NCI-H128 (cell line): ENCODE measurements at regions not wholly inside any gene's neighbourhood (a gene's known extent, or its start where the extent isn't known, plus 50 kb on each side); places are given as distances from the start of the nearest gene placed in this dataset.
"Not testable (repeated sequence)": the region's sequence is repeated elsewhere in the genome, so short reads cannot be mapped to it uniquely, and the experiment has no call there.

ENCODE experiments used
- DNase-seq: peaks from one replicate; lab custom pipeline; 2025; ENCODE audit not compliant: unreplicated experiment; lab: John Stamatoyannopoulos, UW

DNA sequence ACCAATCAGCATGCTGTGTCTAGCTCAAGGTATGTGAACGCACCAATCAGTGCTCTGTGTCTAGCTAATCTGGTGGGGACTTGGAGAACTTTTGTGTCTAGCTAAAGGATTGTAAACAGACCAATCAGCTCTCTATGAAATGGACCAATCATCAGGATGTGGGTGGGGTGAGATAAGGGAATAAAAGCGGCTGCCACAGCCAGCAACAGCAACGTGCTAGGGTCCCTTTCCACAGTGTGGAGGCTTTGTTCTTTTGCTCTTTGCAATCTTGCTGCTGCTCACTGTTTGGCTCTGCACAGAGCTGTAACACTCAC is 1353.9 kb upstream of the CDH18 start:
- not testable (repeated sequence) for DNase-seq

DNA sequence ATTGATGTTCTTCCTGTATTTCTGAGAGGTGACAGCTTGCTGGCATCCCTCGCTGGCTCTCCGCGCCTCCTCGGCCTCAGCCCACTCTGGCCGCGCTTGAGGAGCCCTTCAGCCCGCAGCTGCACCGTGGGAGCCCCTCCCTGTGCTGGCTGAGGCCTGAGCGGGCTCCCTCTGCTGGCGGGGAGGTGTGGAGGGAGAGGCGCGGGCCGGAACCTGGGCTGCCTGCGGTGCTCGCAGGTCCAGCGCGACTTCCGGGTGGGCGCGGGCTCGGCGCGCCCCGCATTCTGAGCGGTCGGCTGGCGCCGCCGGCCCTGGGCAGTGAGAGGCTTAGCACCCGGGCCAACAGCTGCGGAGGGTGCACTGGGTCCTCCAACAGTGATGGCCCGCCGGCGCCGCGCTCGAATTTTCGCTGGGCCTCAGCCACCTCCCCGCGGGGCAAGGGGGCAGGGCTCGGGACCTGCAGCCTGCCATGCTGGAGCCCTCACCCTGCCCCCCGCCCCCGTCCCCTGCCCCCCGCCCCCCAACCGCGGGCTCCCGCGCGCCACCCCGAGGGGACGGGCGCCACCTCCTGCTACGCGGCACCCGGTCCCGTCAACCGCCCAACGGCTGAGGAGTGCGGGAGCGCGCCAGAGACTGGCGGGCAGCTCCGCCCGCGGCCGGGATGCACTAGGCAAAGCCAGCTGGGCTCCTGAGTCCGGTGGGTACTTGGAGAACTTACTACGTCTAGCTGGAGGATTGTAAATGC is 1353.4 kb upstream of the CDH18 start:
- not testable (repeated sequence) for DNase-seq

DNA sequence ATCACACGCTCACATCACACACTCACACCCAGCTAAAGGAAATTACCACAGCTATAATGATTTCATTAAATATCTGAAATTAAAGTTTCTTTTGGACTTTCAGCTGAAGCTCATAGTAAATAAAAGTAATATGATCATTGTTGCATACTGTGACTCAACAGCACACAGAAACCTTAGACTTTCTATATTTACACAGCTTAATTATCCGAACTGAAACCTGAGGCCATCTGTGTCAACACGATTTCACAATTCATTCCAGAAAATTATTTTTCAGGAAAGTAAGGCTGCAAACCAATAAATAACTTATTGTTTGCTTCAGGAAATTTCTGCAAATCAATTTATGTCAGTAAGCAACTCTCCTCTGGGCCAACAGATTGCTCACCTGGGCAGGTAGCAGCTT is 1352.2 kb upstream of the CDH18 start:
- not testable (repeated sequence) for DNase-seq

DNA sequence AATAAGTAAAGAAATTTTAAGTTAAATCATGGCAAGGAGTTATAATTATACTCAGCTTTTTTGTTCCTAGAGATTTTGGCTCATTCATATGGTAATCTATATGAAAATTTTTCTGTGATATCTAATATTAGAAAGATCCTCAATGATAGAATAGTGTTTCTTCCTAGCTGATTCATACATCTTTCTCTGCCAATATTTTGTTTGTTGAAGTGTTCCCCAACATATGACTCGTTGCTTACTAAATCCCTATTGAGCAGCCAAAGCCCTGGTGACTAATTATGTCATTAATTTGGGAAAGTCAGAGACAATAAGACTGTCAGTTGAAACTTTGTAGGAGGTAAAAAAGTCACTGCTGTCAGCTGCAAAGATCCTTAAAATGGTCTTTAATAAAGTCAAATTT is 1348.5 kb upstream of the CDH18 start:
- DNase-seq: not testable (repeated sequence)

DNA sequence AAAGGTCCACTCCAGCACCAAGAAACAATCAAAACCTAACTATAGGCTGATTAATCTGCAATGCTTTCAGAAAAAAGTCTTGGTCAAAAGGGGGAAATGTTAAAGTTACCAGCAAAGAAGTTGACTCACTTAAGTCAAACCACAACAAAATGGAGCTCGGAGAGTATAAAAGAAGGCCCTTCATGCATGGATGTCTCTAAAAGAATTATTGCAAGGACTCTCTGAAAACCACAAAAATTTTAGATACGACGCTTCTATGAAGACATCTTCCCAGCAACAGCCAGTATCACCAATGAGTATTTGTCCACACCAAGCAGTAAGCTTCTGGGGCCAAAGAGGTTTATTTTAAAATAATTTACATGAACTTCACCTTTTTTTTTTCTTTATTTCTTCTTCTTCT is 1327.4 kb upstream of the CDH18 start:
- DNase-seq: not testable (repeated sequence)

DNA sequence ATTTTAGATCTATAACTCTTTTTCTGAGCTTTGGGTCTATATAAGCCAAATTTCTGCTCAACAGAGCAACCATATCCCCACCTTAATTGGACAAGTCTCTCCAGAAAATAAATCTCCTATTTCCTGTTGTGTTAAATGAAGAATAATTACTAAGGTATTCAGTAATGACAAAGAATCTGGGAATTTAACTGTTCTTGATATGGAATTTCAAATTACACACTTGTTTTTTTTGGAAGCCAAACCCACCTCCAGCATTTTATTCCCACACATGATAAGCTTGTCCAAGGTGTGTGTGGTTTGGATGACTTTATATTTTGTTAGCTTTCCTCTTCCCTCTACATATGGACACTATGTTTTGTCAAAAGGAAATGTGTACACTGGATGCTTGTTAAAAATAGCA is 1313.2 kb upstream of the CDH18 start:
- not testable (repeated sequence) for DNase-seq

DNA sequence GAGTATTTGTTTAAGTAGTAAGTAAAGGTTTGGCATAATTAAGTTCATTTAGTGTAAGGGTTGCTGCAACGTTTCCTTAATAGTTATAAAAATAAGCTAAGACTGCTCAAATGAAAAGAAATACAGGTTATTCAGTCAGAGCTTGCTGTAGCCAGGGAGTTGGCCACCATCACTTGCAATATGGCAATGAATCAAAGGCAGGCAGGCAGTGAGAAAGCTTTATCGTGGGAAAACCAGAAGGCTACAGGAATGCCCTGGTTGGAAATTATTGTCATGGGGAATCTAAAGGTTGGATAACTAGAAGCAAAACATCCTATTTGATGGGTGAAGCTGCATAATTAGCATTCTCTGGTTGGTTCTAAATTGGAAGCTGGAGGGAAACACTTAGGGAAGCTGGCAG is 1286.4 kb upstream of the CDH18 start:
- not testable (repeated sequence) for DNase-seq

DNA sequence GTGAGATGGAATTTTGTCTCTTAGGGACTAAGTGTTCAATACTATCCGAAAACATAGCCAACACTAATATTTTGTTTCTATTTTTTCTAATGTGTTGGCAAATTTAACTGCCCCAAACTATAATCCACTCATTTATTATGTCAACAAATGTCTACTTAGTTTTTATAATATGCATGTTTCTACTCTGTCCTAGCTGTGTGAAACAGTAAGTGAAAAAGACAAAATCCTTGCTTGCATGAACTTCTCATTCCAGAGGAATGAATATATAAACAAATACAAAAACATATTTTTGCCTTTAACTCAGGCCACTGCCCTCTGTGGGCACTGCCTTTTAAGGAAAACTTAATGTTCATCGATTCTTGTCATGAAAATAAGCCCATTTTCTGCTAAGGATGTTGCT is 1275.4 kb upstream of the CDH18 start:
- DNase-seq: no peak

DNA sequence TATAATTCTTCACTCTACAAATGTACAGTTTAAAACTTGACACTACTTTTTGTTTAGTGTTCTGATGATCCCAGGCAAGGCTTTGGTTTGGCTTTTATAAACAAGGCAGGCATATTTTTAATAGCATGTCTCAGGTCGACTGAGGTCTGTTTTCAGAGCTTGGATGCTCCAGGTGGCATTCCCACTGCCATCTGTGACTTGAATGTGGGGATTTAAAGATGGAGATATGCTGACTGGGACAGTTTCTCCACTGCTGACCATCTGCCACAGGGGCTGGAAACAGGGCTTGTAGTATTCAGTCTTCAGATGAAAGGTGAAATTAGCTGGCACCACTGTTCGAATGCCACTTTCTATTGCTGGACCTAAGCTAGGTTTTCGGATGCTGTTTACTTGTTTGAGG is 1266.2 kb upstream of the CDH18 start:
- no peak for DNase-seq

DNA sequence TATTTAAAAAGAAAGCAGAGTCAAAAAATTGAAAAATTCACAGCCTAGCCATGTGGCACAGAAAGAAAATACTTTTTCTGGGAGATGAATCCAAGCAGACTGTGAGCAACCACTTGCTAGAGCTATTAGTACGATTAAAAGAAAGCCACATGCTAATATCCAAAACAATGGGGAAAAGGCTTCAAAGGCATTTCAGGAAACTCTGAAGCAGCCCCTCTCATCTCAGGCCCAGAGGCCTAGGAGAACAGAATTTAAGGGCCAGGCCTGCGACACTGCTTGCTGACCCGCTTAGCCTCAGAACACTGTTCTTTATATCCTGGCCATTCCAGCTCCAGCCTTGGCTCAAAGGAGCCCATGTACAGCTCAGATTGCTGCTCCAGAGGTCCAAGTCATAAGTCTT is 1257.0 kb upstream of the CDH18 start:
- DNase-seq: no peak

DNA sequence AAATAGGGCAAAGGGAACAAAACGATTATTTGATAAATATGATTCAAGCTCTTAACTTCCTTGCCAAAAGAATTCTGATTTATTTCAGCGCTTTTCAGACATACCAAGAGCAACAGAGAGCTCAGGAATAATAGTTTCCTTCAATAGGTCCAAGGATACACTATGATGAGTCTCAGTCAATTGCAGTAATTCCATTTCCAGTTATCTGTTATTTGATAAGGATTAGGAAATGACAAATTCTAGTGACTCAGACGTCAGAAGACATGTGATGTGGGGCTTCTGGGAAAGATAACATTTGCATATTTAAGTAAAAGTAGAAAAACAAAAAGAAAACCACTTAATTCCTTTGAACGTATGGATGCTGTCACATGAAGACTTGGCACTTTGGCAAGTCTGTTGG is 1250.8 kb upstream of the CDH18 start:
- DNase-seq: no peak

DNA sequence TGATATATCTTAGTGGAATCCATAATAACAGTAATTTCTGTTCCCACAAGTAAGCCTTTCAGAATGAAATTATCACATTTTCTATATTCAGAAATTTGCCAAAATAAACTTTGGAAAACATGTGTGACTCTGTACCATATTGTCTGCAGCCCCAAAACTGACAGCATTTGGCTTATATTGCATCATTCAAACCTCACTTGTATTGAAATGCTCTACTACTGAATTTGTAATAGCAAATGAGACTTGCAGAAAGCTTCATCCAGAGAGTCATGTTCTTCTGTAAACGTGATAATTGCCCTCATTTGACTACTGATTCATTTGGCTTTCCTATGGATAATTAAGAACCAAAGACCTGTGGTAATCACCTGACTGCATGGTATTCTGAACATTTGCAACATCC is 1249.5 kb upstream of the CDH18 start:
- DNase-seq: no peak

DNA sequence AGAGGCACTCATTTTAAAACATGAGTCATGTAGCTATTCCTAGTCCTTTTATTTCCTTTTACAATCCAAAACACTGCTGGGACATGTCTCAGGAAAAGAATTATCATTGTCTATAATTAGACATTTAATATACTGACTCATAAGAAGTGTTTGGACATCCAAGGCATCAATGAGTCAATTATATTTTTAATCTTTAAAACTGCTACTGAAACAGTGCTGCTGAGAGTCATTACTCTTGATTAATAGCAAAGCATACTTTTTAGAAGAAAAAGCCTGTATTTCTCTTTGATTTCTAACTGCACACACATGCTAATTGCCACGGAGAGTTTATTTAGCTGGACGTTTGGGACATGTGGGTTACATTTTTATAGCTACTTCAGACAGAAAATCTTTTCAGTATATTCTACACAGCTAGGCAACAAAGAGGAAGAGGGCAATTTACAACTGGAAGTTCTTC is 1249.0 kb upstream of the CDH18 start:
- DNase-seq: no peak

DNA sequence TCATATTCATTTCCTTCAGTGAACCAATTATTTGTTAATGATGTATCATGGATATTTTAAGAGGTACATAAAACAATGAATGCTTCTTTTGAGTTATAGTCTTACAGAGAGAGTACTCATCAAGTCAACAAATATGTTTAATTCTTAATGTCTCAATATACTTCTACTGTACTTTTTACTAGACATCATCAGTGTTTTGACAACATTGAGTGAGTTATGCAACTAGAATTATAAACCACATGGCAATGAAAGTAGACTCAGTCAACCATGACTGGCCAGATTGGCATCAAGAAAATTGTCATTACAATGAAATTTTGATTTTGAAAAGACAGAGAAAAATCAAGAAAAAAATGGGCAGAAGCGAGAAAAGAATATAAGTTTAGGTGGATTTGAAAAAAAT is 1248.1 kb upstream of the CDH18 start:
- DNase-seq: no peak

DNA sequence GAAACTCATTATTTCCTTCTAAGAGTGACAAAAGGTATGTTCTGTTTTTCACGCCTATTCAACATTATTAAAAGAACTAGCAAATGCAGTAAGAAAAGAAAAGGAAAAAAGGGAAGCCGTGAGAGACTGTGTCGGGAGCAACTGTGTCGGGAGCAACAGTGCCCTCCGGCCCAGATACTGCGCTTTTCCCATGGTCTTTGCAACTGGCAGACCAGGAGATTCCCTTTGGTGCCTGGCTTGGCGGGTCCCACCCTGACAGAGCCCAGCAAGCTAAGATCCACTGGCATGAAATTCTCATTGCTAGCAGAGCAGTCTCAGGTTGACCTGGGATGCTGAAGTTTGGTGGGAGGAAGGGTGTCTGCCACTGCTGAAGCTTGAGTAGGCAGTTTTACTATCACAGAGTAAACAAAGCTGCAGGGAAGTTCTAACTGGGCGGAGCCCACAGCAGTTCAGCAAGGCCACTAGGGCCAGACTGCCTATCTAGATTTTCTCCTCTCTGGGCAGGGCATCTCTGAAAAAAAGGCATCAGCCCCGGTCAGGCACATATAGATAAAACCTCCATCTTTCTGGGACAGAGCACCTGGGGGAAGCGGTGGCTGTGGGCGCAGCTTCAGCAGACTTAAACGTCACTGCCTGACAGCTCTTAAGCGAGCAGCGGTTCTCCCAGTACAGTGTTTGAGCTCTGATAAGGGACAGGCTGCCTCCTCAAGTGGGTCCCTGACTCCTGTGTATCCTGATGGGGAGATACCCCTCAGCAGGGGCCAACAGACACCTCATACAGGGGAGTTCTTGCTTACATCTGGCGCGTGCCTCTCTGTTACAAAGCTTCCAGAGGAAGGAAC is 1237.4 kb upstream of the CDH18 start:
- no peak for DNase-seq

DNA sequence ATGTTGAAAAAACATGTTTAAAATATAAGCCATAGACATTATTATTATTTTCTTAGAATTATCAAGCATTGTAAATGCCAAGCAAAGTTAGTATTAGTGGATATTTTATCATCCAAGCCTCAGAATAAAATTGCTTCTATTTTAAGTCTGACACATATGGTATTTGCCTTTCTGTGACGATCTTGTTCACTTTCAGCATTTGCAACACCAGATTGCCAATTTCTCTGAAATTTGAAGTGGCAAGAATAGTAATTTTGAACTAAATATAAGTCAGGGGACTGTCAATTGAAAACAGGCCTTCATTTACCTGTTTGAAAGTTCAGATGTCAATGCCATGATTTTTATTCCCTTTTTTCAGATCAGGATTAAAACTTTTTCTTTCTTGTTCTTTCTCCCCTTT is 1233.6 kb upstream of the CDH18 start:
- DNase-seq: no peak

DNA sequence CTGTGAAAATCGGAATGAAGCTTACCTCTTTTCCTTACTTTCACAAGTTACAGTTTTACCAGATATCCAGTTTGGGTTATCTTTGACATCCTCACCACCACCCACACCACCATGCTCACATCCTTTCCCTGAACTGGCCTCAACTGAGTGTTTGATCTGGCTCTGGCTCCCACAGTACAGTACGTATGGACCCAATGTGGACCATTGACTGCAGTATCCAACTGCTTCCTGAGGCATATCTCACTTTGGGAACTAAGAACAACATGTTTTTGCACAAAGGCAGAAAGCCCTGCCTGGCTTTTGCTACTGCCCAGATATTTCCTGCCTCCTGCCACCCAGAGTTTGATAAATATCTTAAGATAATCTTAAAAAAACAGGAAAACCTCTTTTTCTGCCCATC is 1232.0 kb upstream of the CDH18 start:
- no peak for DNase-seq

DNA sequence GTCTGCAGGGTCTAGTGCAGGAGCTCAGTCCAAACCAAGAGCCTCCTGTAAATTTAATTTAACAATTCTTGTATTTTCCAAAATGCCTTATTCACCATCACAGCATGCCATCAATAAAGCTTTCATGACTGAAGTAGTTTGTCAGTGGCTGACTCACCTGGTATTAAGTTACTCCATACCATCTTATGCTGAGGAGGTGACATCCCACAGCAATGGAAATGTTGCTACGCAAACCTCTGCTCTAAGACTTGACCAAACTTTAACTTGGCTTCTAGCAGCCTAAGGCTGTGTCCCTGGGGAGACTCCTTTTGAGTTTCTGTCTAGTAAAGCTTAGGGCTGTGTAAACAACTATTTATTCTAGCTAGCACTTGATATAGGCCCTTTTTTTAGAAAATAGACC is 1231.3 kb upstream of the CDH18 start:
- DNase-seq: no peak

DNA sequence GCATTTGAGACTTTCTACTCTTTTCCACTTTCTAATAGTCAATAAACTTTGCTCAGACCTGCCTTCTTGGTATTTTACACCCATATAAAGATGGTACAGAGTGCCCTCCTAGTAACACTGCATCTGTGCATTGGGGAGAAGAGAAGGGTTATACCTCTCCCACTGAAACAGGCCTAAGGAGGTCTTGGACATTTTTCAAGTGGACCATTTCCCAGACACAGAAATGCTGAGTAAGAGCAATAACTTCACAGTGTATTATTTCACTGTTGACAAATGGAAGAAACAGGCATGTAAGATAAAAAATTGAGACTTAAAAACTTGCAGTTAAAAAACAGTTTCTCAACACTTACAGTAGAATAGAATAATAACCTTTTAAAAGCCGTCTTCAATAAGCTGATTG is 1224.0 kb upstream of the CDH18 start:
- DNase-seq: no peak

DNA sequence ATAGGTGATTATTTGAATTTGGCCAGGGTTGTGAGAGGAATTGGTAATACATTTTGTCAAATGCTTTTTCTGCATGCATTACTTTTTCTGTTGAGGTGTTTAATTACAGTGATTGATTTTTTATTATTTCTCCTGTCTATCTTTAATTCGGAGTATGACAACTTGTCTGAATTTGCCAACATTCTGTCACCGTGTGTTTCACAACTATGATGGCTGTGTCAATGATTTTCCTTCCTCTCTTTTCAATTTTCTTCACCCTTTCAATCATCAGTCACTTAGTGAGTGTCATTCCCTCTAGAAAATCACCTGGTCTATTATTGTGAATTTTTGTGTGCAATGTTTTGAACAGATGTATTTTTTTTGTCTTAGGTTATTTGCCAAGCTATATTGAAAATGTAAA is 1221.4 kb upstream of the CDH18 start:
- DNase-seq: no peak

DNA sequence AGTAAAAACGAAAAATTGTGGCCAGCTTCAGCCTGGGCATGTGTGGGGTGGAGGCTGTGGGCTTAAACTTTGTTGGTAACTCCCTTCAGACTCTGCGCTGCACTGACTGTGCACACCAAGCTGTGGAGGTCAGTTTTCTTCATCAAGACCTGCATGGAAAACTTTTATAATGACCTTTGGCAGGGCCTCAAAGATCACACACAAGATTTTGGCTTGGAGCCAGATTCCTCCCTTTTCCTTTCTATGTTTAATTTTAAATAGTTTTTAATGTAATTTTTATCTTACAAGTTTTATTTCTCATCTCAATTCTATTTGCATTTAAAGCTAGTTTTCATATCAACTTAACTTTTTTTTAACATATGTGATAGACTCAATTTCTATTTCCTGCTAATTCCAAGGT is 1211.1 kb upstream of the CDH18 start:
- no peak for DNase-seq

DNA sequence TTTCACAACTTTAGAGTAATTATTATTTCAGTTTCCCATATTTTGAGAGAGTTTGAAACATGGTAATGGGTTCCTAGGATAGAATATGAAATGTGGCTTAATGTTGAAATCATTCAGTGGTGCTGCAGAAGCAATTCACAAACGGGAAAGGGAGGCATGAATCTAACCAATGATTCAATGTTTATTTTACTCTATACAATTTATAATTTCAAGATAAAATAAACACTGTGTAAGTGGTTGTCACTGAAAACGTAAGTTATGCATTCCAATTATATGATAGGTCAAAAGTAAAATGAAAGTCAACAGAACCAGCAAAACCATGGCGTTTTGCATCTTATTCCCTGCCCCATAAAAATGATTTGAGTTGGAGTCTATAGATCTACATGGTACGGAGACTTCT is 1207.1 kb upstream of the CDH18 start:
- DNase-seq: no peak

DNA sequence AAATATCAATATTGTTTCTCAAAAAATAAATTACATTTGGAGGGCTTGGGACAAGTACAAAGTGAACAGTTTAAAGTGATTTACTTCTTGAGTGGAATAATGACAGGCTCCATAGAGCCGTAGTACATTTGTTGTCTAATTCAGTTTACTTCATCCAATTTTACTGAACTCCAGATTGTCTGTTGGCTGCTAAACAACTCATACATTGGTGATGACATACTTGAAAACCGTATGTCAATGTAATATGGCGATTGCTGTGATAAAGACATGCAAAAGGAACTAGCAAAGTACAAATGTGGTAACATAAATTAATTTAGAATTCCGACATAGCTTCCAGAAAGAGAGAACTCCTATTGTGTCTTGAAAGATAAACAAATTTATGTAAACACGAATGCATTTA is 1197.5 kb upstream of the CDH18 start:
- no peak for DNase-seq
